SW 1271 (cell line): ENCODE measurements at regions not wholly inside any gene's neighbourhood (a gene's known extent, or its start where the extent isn't known, plus 50 kb on each side); places are given as distances from the start of the nearest gene placed in this dataset.
"Not testable (repeated sequence)": the region's sequence is repeated elsewhere in the genome, so short reads cannot be mapped to it uniquely, and the experiment has no call there.

ENCODE experiments used
- DNase-seq, 2 experiments: peaks; one replicate each; lab custom pipeline; 2025; lab: John Stamatoyannopoulos, UW

DNA sequence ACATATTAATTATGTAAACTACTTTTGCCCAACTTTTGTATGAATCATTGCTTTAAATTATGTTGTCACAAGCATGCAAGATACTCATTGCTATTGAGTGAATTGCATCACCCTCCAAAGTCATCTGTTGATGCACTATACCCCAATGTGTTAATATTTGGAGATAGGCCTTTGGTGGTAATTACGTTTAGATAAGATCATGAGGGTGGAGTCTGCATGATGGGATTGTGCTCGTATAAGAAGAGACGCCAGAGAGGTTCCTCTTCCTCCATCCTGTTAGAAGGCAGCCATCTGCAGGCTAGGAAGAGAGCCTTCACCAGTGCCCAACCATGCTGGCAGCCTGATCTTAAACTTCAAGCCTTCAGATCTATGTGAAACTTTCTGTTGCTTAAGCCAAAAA, 95.3 kb upstream of the MAGI2 start:
- no peak for DNase-seq

DNA sequence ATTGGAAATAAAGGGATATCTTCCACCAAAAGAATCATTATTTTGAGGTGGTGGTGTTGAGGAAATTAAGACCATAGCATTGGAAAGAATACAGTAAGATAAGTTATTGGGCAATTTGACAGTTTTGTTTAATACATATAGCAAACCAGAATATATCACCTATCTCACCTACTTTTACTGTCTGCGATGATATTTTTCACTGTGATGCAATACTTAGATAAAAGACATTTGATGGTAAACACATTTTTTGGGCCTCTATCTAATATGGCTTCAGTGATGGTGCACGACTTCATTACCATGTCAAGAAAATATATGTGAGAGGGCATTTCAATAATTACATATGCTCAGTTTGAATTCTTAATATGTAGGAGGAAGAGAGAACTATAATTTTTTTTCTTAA, 93.7 kb upstream of the MAGI2 start:
- no peak for DNase-seq

DNA sequence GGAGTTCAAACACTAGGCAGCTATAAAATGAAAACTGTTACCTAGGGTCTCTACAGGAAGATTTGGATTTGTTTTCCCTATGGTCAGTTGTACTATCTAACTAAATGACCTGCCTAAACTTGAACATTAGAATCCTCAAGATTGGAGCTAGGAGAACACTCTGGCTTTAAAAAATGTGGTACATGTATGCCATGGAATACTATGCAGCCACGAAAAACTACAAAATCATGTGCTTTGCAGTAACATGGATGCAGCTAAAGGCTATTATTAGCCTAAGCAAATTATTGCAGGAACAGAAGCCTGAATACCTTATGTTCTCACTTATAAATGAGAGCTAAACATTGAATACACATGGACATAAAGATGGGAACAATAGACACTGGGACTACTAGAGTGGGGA, 87.1 kb upstream of the MAGI2 start:
- no peak for DNase-seq

DNA sequence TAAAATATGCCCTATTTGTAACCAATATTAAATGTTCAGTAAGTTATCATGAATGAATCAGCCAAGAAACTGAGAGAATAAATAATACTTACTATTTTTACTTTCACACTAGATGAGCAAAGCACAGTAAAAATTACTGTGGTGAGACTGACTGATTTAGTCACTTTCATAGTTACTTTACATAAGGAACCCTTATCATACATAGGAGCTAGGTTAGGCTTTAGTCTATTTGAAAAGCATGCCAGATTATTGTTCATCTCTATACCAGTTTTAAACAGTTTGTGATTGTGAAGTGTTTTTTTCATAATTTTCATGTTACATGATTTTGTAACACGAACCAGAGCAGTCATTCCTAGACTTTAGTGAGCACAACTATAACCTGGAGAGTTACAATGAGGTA, 80.7 kb upstream of the MAGI2 start:
- DNase-seq, result no peak

GRCh38 chr7:79531905-79532664, 78.6 kb upstream of the MAGI2 start:
- DNase-seq, result no peak

DNA sequence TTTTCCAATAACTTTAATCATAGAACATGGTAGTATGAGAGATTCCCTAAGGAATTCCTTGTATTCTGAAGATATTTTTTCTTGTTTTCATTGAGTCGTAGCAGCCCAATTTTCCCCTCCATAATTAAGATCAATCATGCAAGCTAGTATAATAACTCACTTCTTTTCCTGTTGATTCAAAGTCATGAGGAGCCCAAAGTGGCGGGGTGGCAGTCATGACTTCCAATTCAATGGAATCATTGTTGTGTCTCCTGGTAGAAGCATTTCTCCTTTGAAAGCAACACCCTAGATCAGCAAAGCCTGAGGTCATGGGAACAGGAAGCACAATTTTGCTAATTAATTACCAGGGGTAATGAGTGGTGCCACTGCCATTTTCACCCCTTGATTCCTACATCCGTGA, 77.6 kb upstream of the MAGI2 start:
- DNase-seq, result no peak

DNA sequence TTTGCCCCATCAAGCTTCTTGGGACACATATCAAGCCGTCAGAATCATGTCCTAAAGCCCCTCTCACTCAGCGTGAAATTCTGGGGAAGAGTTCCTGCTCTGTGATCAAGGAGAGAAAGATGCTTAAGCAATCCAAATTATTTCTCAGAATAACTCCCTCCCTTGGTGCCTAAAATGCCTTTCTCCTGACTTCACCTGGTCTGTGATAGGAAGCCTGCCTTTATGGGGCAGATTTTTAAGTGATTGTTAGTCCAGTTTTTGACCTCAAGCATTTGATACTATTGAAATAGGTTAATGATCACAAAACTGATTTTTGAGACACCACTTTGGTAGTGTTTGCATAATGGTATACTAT, 76.4 kb upstream of the MAGI2 start:
- no peak for DNase-seq

DNA sequence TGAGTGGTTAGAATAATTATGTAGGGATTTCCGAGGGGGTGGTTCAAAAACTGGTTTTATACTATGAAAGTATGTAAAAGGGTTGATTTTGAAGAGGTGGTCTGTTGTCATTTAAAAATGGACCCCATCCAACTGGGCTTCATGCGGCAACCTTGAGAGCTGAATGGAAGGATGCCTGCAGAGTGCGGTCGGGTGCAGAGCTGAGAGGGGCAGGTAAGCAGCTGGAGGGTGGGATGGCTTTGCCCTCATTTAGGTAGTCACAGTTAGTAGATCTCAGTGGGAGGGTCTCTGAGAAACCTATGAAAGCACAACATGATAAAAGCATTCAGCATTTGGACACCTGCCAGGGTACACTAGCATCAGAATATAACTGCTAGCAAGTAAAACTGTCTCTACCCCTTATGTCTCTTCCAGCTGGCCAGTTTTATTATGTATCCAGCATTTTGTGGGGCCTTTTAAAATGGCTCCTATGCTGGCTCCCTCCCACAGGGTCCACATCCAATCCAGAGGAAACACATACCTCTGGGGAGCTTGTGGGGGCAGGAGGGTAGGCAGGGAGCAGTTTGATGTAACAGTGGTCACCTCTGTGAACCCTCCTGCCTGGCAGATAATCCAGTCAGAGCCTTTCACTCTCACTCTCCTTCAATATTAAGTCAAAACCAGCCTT, 75.9 kb upstream of the MAGI2 start:
- no peak for DNase-seq

- DNase-seq, result no peak
Observed at GRCh38 chr7:79528421-79528820, 75.0 kb upstream of the MAGI2 start.

DNA sequence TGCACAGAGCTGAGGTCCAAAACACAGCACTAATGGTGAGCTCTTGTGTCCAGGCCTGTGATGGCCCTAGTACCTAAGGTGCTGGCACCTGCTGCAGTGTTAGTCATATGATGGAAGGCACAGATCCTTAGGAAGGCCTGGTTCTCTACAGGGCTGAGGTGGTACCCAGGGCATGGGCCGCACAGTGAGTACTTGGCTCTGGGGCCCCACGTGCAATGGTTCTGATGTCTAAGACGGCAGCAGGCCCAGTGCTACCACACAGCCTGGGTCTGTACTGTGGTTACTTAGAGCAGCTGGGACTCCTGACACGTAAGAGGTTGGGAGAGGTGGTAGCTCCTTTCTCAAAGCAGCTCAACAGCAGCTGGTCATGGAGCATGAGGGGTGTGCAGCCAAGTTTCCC, 70.6 kb upstream of the MAGI2 start:
- no peak for DNase-seq

DNA sequence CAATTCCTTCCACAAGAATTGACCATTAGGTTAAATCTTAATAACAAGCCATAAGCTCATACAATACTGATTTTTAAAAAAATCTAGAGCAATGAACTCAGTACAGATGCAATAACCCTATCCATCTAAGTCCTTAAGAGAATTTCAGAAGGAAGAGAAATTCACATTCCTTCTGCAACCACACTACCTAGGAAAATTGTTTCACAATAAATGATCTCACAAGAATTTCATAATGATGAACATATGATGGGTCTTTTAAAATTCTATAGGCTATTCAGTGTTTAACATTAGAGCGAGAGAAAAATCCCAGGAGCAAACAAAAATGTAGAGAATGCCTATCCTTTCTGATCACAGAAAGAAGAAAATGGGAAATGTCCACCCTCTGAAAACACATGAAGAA, 70.0 kb upstream of the MAGI2 start:
- DNase-seq, result no peak

DNA sequence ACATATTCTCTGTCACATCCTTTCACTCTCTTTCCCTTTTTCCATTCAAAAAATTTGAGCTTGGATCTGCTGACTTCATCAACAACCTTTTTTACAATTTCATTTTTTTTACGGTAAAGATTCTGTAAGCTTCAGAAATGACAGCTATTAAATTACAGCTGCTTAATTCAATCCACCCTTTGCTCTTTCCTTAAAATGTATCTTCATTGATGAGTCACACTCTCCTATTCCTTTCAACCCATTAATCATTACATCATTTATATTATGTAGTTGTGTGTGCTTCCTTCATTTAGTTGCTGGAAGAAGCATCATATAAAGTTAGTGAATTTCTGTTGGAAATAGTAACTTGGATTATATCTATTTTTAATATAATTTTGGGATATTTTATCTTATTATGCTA, 67.1 kb upstream of the MAGI2 start:
- DNase-seq, result no peak

DNA sequence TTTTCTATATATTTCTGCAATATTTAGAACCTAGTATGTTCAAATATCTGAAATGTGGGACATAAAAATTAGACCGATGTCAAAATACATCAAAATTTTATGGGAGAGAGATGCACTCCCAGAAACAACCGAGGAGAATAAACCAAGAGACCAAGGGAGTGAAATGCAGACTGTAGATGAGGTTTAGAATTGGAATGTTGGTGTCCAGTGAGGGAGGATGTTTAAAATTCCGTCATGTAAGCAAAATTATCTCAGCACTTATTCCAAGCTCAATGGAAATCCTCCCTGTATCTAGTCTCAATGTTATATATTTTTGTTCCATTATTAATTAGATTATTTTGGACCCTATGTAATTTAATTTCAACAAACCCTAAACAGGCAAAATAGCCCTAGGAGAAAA, 61.9 kb upstream of the MAGI2 start:
- no peak for DNase-seq

DNA sequence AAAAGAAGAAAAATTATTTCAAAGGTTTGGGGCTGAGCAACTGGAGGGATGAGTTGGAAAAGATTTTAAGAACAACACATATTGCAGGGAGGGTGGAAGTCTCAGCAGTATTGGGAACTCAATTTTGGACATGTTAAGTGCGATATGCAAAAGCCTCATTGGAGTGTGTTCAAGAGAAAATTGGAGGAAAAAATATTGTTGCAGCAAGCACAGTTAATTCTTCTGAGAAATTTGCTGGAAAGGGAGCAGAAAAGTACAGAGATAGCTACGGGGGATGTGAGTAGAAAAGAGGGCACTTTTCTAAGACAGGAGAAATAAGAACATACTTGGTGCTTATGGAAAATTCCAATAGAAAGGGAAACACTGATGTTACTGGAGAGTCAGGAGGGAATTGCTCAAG, 59.8 kb upstream of the MAGI2 start:
- DNase-seq, result no peak

GRCh38 chr7:79512261-79512660, 58.8 kb upstream of the MAGI2 start:
- DNase-seq, result no peak

- DNase-seq, result not testable (repeated sequence)
Observed at GRCh38 chr7:79511056-79511455, 57.6 kb upstream of the MAGI2 start.

DNA sequence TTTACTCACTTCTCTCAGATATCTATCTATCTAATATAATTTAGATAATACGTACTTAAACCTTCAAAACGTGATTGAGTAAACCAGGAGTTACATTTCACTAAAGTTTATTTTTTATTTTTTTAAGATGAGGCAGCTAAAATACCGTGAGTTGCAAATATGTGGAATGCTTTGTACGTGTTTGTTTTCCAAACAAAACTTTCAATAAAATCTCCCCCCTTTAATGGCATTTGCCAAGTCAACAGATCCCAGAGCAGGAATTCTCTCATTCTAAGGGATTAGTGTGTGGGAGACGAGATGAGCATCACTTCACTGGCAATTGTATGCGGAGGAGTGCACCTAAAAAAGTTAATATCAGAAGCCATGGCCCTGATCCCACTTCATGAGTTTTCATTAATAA, 53.7 kb upstream of the MAGI2 start:
- DNase-seq, result no peak

GRCh38 chr7:79506481-79506880, 53.0 kb upstream of the MAGI2 start:
- peak in 1 of 2 experiments; percentile 10 for DNase-seq

DNA sequence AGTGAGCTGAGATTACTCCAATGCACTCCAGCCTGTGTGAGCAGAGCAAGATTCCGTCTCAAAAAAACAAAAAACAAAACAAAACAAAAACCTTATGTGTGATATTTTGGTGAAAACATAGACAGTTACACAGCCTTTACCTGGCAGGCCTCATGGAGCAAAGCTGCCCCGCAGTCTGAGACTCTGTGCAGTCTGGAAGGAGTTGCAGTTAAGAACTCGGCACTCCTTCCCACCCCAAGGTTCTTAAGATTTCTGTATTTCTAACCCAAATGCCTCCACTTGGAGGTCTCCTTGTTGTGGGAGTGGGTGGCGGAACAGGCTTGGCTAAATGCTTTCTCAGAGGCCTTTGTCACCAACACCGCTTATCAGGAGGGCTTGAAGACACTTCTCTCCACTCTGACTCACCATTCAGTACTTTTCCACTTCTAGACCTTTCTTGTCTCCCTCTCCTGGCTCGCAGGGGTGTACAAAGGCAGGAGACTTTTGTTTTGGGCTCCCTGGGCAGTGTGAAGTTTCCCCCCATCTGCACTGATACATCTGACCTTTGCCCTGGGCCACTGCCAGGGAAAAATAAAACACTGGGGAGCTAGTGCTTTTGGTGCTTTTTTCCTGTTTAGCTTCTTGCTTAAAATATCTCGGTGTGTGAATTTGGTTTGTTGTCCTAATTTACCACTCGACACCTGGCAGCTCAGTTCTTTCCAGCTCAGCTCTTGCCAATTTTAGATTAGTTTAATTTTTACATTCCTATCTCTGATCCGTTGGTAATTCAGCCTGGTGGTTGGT, 51.3 kb upstream of the MAGI2 start:
- DNase-seq, result no peak
